Left kidney (tissue), 1 donor: ENCODE measurements at regions not wholly inside any gene's neighbourhood (a gene's known extent, or its start where the extent isn't known, plus 50 kb on each side); places are given as distances from the start of the nearest gene placed in this dataset.
"Not testable (repeated sequence)": the region's sequence is repeated elsewhere in the genome, so short reads cannot be mapped to it uniquely, and the experiment has no call there.

Experiments used
- DNase-seq: peaks from one replicate; pipeline ENCODE4 v3.0.0-alpha.2; 2013

DNA sequence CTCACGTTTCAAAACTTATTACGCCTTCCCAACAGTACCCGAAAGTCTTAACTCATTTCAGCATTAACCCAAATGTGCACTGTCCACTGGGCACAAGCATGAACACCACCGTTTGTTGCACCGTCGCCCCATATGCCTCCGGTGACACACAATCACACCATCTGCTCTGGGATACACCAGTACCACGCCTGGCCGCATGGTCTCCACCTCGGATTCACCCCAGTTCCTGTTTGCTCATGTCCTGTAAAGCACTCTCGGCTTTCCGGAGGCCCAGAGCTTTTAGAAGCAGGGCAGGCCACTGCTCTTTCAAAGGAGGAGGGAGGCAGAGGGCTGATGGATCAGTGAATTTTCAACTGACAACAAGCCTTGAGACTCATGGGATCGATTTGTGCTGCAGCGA lies 1570.0 kb upstream of the DEFB115 start:
- no peak for DNase-seq

DNA sequence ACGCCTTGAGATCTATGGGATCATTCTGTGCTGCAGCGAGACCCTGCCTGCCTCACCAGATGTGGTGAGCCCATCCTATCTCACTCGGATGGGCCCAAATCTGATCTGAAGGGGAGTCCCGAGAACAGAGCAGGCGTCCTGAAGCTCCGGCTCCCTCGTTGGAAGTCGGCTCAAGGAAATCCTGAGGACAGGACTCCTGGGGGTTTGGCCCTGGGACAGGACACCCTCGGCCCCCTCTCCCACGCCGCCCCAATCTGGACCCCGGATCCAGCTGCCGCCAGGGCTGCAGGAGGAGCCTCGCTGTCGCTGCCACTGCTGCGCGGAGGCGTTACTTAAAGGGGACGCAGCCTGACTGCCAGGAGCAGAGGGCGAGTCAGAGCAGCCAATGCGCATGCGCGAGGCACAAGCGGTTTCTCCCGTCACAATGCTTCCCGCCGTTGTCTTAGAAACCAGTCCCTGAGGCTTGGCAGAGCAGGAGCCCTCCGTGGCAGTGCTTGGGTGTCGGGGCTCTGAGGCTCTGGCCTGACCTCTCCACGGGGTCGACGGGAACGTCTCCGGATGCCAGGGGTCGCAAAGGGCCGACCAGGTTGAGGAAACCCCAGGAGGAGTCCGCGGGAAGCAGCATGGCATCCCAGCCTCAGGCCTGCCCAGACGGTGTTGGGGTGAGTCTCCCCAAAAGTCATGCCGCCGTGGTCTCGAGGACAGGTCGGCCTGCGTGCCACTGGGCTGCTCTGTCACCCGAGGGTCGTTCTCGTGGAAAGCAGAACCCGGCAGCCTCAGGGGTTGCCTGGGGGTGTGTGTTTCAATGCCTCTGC lies 1567.8 kb upstream of the DEFB115 start:
- no peak for DNase-seq

DNA sequence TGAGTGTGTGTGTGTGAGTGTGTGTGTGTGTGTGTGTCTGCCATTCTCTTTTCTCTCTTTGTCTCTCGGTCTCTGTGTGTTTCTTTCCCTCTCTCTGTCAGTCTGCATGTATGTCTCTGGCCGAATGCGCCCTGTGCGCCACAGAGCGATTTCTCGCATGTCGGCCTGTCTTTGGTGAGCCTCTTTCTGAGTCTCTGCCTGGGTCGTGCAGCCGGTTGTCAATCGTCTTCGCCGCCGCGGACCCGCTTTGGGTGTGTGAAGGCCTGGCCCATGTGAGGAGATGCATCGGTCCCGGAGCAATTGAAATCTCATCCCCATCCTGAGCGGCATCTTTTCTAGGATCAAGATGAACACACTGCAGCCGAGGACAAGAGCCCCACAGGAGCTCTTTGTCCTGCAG lies 1567.2 kb upstream of the DEFB115 start:
- no peak for DNase-seq

DNA sequence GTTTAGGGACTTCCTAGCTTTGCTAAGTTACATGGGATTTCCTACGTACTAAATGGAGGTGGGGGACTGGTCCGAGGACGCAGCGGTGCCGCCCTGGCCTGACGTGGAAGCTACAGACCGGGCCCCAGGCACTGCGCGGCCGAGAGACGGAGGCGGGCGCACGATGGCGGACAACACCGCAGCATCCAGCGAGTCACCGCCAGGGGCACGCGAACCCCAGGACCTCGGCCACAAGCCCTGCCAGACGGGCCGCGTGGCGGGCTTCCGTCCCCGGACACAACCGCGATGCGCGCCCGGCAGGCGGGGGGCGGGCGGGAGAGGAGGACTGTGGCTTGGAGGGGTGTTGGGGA lies 1516.9 kb upstream of the DEFB115 start:
- DNase-seq, result no peak

DNA sequence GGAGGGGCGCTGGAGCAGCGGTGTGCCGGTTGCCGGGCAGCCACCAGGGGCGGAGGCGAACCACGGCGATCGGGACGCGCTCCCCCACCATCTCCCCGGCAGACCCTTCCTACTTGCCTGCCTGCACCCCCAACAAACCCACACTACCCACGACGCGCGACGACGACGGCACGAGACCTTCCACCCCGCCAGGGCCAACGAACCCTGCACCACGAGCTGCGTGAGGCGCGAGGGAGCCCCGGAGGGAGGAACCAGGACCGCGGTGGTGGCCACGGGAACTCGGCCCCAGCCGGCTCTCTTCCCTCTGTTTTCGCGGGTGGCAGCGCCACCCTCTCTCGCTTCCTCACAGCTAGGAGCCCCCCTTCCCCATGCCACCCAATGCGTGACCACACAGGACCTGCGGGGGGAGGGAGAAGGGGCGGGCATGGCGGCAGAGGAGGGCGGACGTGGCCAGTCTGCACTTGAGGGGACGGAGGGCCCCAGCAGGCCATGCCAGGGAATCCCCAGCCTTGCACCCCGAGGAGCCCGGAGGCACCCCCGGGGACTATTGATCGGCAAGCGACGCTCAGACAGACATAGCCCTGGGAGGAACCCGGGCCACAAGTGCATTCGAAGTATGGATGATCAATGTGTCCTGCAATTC lies 1516.4 kb upstream of the DEFB115 start:
- no peak for DNase-seq

DNA sequence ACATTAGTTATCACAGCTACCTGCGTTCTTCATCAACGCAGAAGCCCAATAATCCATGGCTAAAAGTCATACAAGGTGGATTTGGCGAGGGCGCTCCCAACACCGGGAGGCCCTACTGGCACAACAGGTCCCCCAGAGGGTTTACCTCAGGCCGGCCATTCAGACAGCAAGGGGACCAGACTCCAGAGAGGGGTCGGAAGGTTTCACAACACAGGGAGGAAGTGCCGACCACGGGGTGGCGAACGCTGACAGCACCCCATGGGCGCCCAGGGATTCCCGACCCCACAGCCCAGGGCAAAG lies 1515.9 kb upstream of the DEFB115 start:
- no peak for DNase-seq

DNA sequence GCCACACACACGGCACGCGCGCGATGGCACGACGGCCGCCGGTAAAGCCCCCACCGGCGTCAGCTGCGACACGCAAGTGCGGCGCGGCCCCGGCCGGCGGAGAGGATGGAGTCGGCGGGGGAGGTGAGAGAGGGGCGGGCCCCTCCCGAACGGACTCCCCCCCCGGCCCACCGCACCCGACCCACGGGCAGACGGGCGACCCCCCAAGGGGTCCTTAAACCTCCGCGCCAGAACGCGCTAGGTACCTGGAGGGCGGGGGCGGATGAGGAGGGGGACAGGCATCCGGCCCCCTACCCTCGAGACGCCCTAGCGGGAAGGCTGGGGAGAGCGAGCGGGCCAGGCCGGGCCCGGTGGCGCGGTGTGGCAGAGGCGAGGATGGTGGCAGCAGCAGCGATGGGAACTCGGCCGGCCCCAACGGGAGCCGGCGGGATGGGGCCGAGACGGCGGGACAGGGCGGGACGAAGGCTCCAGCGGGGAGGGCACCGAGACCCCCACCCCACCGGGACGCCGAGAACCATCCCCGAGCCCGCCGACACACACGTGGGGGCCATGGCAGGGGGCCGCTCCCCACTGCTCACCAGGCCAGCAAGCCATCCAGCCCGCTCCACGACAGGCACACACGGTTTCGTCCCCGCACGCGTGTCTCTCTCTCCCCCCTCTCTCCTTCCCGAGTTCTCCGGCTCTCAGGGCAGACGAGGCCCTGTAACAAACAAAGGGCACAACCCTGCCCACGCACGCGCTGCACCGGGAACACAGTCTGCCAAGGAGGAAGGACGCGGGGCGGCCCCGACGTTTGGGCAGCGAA lies 1515.4 kb upstream of the DEFB115 start:
- DNase-seq, result no peak

DNA sequence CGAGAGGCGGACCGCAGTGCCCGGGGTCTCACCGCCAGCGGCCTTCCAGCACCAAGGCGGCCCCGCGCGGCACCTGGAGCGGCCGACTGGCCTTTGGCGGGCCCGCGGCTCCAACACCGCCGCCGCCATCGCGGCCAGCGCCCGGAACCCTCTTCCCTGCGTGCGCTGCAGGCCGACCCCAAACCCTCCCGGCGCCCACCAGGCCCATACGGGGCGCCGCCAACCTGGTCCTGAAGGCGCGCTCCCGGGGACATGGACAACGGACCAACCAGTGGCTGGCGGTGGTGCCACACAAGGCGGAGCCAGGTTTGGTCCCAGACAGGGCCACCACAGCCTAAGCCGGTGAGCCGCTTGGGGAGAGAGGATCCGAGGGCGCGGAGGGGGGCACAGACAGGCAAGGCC lies 1514.8 kb upstream of the DEFB115 start:
- no peak for DNase-seq

DNA sequence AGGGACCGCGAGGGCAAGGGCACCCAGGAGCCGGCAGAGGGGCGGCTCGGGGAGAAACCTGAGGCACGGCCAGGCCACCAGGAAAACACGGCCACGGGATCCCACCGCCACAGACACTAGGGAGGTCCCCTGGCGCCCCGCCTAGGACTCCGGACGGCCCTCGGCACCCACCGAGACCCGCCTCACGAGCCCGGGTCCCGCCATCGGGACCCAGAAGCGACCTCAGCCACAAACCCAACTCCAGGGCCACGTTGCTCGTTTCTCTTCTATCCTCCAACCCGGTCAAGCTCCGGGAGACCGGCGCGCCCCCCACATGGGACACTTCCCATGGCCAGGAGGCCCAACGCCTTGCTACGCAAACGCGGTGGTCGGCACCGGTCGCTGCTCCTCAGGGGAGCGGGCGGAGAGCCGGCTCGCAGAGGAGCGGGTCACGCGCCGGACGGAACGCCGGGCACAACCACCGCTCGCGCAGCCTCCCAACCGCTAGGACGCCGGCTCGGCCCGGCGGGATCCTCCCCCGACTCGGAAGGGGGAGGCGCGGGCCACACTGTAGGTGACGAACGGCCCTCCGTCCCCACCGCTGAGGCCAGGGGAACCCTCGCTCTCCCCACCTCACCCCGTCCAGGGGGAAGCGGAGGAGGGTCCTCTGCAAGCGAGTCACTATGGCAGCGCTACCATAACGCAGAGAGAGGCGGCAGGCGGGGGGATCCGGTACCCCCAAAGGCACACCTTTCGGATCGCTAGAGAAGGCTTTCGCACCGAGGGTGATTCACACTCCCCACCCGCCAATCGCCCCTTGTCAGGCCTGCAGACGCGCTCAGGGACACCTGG lies 1514.1 kb upstream of the DEFB115 start:
- no peak for DNase-seq

DNA sequence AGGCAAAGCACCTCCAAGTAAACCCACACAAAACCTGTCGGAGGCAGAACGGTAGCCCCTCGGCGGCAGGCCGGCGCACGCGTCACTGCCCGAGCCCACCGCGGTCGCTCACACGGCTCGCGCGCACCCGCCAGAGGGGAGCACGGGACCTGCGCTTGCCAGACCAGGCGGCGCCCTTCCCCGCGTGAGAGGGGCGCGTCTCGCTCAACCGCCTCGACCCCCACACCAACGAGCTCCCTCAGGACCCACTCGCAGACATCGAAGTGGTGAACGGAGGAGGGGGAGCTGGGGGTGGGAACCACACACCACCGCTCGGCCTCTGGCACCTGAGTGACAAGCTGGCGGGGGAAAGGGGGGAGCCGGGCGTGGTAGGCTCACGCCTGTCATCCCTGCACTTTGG lies 1513.4 kb upstream of the DEFB115 start:
- no peak for DNase-seq

DNA sequence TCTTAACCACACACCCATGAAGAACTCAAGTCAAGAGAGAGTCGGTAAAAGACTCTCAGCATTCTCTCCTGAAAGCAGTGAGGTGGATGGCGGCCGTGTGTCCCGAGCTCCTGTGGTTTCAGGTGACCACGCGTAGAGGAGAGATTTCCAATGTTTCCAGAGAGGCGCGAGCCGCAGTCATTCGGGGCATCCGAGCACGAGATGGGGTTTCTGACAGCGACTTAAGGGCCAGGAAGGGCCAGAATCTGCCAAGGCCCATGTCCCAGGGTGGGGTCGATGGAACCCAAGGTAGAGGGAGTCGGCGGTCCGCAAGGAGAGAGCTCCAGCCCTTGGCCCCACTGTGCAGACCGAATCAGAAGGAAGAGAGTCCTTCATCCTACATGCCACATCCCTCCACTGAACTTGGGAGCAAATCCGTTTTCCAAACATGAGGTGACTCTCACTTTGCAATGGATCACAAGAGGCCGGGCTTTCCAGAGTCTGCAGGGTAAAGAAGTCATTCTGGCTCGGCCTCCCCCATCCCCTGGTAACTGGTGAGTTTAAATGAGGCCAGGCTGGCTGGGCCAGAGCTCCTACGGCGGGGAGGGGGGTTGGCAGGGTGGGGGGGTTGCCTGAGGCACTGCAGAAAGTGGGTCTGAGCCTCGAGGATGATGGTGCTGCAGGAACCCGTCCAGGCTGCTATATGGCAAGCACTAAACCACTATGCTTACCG lies 1511.8 kb upstream of the DEFB115 start:
- not testable (repeated sequence) for DNase-seq

DNA sequence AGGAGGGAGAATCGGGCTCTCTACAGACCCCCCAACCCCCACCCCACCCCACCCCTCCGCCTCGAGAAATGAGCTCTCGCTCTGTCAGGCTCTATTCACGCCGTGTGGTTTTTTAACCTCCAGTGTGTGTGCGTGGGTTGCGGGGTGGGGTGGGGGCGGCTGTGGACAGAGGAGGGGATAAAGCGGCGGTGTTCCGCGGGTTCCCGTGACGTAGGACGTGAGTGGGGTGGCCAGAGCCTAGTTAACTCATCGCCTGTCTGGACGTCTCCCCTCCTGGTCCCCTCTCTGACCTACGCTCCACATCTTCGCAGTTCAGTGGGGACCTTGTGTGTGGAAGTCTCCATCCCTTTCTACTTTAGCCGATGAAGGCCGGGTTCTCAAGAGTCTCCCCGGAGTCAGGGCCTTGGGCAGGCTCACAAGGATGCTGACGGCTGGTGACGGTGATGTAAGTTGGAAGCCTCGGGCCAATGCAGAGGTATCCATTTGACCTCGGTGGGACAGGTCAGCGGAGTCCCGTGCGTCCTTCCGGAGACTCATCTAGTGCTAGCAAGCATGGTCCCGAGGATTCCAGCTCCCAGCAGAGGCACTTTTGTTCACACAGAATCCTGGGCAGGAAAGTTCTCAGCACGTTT lies 1507.1 kb upstream of the DEFB115 start:
- DNase-seq, result no peak

DNA sequence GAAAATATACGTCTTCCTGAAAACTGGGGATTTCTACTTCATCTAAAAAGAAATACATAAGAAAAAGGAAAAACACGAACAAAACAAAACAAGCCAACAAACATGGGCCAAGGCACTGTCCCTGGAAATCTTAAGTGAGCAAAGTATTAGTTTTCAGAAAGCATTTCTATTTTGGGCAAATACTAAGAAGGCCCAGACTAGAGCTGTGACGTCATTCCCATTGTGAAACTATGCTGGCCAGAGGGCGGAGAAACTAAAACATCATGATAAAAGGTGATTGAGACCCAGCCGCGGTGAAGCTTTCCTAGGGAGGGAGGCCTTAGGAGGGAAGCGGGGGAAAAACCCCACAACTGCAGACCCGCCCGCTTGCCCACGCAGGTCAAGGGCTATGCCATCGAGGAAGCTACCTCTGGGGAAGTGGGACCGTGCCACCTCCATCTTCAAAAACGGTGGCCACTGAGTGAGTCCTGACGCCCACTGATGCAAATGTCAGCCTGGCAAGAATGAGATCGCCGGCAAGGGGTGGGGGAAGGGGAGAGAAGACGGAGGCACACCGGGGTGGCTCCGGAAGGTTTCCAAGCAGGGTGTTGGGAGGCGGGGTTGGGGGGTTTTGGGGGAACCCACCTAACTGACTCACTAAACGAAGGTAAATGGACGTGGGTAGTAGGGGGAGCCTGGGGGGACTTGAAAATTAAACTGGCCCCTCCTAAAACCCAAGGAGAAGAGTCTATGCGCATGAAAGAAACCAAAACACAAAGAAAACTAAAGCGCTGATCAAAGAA lies 1504.6 kb upstream of the DEFB115 start:
- not testable (repeated sequence) for DNase-seq

DNA sequence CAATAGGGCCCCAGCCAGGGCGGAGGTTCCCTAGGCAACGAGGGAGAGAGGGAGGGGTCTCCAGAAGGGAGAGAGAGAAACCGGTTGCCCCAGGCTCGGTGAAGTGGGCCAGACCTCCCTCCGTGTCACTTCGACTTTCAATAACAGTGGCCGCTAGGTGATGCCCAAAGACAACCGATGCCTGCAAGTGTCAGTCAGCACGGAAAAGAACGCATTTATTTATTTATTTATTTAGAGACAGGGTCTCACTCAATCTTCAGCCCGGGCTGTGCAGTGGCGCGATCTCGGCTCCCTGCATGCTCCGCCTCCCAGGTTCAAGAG lies 1504.1 kb upstream of the DEFB115 start:
- not testable (repeated sequence) for DNase-seq

DNA sequence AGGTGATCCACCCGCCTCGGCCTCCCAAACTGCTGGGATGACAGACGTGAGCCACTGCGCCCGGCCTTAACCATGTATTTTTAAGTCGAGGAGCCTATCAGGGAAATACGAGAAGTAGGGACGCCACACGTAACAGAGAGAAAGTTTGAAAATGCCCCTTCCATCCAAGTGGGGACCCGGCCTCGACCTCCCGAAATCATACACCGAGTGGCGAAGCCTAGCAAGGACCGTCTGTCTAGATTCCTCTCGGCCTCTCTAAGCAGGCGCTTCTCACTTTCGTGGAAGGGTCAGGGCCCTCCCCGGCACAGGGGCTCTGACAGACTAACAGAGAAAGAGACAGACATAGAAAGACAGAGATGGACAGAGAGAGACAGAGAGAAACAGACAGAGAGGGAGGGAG lies 1503.6 kb upstream of the DEFB115 start:
- not testable (repeated sequence) for DNase-seq

DNA sequence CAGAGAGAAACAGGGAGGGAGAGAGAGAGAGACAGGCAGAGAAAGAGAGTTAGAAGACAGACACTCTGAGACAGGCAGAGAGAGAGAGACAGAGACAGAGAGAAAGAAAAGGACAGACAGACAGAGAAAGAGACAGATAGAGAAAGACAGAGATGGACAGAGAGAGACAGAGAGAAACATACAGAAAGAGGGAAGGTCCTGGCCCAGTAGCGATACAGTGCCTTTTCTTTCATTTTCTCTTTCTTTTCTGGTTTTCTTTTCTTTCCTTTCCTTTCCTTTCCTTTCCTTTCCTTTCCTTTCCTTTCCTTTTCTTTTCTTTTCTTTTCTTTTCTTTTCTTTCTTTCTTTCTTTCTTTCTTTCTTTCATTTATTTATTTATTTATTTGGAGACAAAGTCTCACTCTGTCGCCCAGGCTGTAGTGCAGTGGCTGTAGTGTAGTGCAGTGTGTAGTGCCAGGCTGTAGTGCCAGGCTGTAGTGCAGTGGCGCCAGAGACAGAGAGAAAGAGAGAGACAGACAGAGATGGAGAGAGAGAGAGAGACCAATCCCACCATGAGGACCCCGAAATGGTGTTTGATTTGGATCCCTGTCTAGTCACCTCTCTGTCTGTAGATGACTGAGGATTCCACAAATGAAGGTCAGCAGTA lies 1501.5 kb upstream of the DEFB115 start:
- DNase-seq, result not testable (repeated sequence)

DNA sequence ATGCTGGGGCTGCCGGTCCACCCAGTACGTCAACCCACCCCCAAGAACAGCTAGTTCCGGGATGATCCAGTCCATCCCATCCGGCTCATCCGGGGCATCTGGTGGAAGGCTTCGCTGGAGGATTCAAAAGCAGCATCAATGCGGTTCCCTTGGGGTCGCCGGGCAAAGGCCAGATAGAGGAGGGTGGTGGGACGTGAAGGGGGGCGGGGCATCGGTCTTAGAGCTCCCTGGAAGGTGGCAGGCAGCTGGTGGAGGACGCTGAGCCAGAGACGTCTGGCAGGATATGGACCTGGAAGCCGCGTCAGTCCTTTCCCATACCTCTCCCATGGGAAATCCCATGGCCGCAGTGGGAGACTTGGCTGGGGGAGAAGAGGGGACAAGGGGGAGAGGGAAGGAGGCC lies 1500.8 kb upstream of the DEFB115 start:
- no peak for DNase-seq

DNA sequence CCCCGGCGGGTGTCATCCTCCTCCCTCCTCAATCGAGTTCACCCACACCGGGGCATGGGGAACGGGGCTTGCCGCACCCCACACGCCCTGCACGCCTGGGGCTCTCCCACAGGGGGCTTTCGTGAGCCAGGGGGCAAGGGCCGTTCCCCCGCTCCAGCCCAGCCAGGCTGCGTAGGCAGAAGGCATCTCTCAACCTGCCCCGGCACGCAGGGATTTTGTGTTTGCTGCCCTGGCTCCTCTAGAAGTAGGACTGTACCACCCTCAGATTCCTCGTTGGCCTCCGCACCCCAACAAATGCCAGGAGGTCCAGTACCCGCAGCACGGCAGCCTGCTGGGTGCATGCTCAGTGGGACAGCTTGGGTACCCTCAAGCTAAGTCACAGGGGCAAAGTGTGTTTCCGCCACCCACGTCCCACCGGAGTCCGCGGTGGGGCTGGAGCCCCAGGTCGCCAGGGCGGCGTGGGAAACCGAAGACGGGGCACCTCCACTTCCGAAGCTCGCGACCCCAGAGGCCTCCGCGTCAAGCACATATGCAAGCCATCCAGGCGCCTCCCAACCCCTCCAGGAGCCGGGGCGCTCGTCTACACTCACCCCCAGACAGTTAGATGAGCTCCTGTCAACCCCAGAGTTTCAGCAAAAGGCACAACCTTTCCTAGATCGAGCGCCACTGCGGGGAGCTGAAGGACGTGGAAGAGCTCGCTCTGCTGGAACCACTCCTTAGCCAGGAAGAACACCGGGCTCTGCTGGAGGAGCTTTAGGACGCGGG lies 1495.7 kb upstream of the DEFB115 start:
- DNase-seq, result not testable (repeated sequence)

DNA sequence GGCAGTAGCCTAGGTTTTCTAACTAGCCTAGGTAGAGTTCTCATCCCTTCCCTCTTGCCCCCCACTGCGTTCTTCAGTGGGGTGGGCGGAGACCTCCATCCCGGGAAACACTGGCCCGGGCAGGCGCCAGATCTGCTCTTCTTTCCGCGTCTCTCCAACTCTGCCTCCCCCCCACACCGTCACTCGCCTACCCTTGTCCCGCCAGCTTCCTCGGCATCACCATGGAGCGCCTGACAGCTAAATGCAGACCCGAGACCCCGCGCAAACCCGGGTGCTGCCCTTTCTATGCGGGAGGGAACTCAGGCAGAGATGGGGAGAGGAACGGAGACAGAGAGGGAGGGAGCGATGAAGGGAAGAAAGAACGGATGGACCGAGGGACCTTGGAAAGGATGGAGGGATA lies 1494.8 kb upstream of the DEFB115 start:
- no peak for DNase-seq
